Gastrocnemius medialis (tissue), 4 donors: ENCODE measurements at regions not wholly inside any gene's neighbourhood (a gene's known extent, or its start where the extent isn't known, plus 50 kb on each side); places are given as distances from the start of the nearest gene placed in this dataset.
A peak's percentile ranks its signal among the peaks of the same experiment; 100 is the strongest.

Experiments used
- ATAC-seq, 2 donors: fragments of 150-250 bp; one replicate each; pipeline ENCODE4 v1.9.1; 2016
- DNase-seq, 2 donors: peaks; one replicate each; pipeline ENCODE4 v3.0.0-alpha.2; 2019
- H3K27ac ChIP-seq, 4 donors: fragments of 200-600 bp; sonication (generic); 1 replicate in 1 of 4; 2 replicates in 3 of 4; pipeline ENCODE4 v1.5.1; 2016 to 2018; ENCODE audit warnings: mild to moderate bottlenecking in 2 of 4, moderate library complexity in 1 of 4
- H3K27me3 ChIP-seq, 3 donors: fragments of 200-600 bp; sonication (generic) in 2 of 3; 1 replicate in 1 of 3; 2 replicates in 2 of 3; pipeline versions ENCODE4 v1.5.1 to v1.6.0; 2016 to 2019; ENCODE audit warnings: mild to moderate bottlenecking in 1 of 3, moderate library complexity in 1 of 3
- H3K36me3 ChIP-seq, 2 donors: fragments of 200-600 bp; sonication (generic) in 1 of 2; one replicate each; pipeline ENCODE4 v1.5.1; 2017 to 2018
- H3K4me1 ChIP-seq, 2 donors: fragments of 200-600 bp; sonication (generic) in 1 of 2; one replicate each; pipeline ENCODE4 v1.5.1; 2016 to 2017; ENCODE audit warnings: mild to moderate bottlenecking in 2 of 2
- H3K4me3 ChIP-seq, 4 donors: fragments of 200-600 bp; sonication (generic) in 3 of 4; 1 replicate in 1 of 4; 2 replicates in 3 of 4; pipeline ENCODE4 v1.5.1; 2016 to 2019; ENCODE audit warnings: mild to moderate bottlenecking in 2 of 4
- H3K9me3 ChIP-seq, 3 donors: fragments of 200-600 bp; sonication (generic) in 2 of 3; 1 replicate in 1 of 3; 2 replicates in 2 of 3; pipeline ENCODE4 v1.5.1; 2016 to 2019
- CTCF ChIP-seq, 5 experiments: fragments of 450-650 bp in 3 of 5; fragments of 200-600 bp in 2 of 5; sonication (generic) in 2 of 5; IDR thresholded peaks in 4 of 5; conservative IDR thresholded peaks in 1 of 5; 1 replicate in 4 of 5; 2 replicates in 1 of 5; pipeline ENCODE4 v1.5.1; 2016 to 2019; ENCODE audit warnings: antibody characterized with exemption in 5 of 5, mild to moderate bottlenecking in 3 of 5, moderate library complexity in 3 of 5
- POLR2A ChIP-seq, 2 donors: fragments of 450-650 bp; IDR thresholded peaks; one replicate each; pipeline ENCODE4 v1.6.1; 2017; ENCODE audit warnings: antibody characterized with exemption in 2 of 2, mild to moderate bottlenecking in 2 of 2, moderate library complexity in 2 of 2
- in situ Hi-C, 4 donors: fragments of 200-750 bp; cut with MboI; loops; one replicate each; pipeline versions ENCODE4 v1.15.0 to v1.8.0; 2017; ENCODE audit warnings: low sequenced_read_pairs in 4 of 4
- intact Hi-C: fragments of 100-400 bp; cut with DNase I; formaldehyde crosslinking; loops from one replicate; pipeline ENCODE4 v1.15.1; 2023; ENCODE audit warnings: low total_unique reads

DNA sequence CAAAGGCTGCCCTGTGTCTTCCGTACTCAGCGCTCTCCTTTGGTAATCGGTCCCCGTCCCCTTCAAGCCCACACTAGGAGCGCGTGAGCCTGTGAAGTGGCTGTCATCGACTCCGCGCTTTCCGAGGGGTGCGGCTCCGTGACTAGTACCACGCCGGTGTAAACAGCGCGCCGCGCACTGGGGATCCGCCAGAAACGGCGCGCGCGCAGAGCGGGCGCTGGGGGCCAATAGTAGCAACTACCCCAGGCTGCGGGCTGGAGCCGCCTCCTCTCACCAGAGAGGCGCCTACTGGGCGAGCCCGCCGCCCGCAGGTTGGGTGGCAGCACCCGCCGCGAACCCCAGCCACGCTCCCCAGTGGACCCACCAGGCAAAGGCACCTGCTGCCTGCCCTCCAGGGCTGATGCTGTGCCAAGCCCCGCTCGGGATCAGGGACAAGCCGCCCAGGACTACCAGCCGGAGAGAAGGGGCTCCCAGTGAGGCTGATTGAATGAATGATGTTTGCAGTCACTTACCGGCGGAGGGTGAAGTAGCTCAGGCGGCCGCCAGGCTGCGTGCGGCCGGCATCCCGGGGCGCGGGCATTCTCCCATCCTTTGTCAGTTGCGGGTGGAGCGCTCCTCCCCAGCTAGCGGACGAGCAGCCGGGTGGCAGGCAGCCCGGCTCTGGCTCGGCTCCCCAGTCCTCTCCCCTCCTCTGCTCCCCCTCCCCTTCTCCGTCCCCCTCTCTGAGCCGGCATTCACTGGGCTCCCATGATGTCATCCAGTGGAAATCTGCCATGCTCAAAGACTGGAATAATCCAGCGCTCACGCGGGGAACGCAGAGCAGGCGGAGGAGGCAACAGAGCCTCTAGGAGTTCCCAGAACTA, 370.3 kb upstream of the SMIM31 start:
- peak; percentile 16 to 18 for ATAC-seq
- no peak overlapping the region for H3K27ac ChIP-seq
- no peak for TF ChIP-seq POLR2A (IDR thresholded peaks at IDR 0.05)
- no peak for TF ChIP-seq CTCF (IDR thresholded peaks at IDR 0.05 in 4 of 5, conservative IDR thresholded peaks at IDR 0.05 in 1 of 5)
- H3K9me3 ChIP-seq, result no peaks in the 10 kb centered on the region
- peaks cover 2 to 19% (median 15%) of the 10 kb centered on the region in 3 donors for H3K27me3 ChIP-seq
- DNase-seq, result no peak
- peak overlapping the region in 3 of 4 donors; percentile 22 to 35 (median 30) for H3K4me3 ChIP-seq
- in situ Hi-C loops (no loop called here), intact Hi-C loops (no loop called here)
- H3K36me3 ChIP-seq, result no peaks in the 10 kb centered on the region
- H3K4me1 ChIP-seq, result no peaks in the 10 kb centered on the region

GRCh38 chr4:164384416-164384815, 369.5 kb upstream of the SMIM31 start:
- Histone ChIP-seq H3K36me3 (no peaks in the 10 kb centered on the region), H3K9me3 (no peaks in the 10 kb centered on the region), H3K4me1 (no peaks in the 10 kb centered on the region), H3K27ac (no peak overlapping the region), H3K27me3 (peaks cover 2 to 19% (median 15%) of the 10 kb centered on the region in 3 donors), H3K4me3 (no peak overlapping the region)
- in situ Hi-C loops, result no loop called here
- intact Hi-C loops, result no loop called here
- no peak for DNase-seq
- TF ChIP-seq POLR2A (IDR thresholded peaks at IDR 0.05) (no peak), CTCF (IDR thresholded peaks at IDR 0.05 in 4 of 5, conservative IDR thresholded peaks at IDR 0.05 in 1 of 5) (no peak)
- ATAC-seq, result no peak

DNA sequence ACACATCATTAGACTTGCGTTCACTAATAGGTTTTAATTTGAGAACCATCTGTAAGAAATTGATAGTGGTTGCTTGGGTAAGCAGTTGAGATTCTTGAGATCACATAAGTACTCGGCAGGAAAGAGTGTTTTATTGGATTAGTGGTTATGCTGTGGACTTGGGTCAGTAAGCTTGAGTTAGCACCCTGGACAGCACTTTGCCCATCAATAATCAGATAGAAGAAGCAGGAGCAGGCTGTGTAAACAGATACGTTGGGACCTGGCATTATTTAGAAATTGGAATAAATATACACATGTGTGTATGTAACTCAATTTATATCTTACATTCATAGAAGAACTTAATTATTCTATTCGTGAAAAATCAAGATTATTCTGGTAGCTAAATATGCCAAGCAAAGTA, 357.5 kb upstream of the SMIM31 start:
- Histone ChIP-seq H3K4me1 (no peaks in the 10 kb centered on the region), H3K27ac (no peak overlapping the region), H3K9me3 (no peaks in the 10 kb centered on the region), H3K36me3 (no peaks in the 10 kb centered on the region), H3K4me3 (no peak overlapping the region), H3K27me3 (no peaks in the 10 kb centered on the region)
- in situ Hi-C loops, result no loop called here
- no peak for DNase-seq
- no peak for TF ChIP-seq CTCF (IDR thresholded peaks at IDR 0.05 in 4 of 5, conservative IDR thresholded peaks at IDR 0.05 in 1 of 5)
- no peak for TF ChIP-seq POLR2A (IDR thresholded peaks at IDR 0.05)
- no peak for ATAC-seq
- intact Hi-C loops, result no loop called here

- in situ Hi-C loops, result no loop called here
- ATAC-seq, result no peak
Observed at GRCh38 chr4:164402554-164402953, 351.4 kb upstream of the SMIM31 start.

More at GRCh38 chr4:164402554-164402953, 351.4 kb upstream of the SMIM31 start:
- Histone ChIP-seq H3K4me1 (no peaks in the 10 kb centered on the region), H3K9me3 (no peaks in the 10 kb centered on the region), H3K27ac (no peak overlapping the region), H3K4me3 (no peak overlapping the region), H3K27me3 (no peaks in the 10 kb centered on the region), H3K36me3 (no peaks in the 10 kb centered on the region)
- no peak for TF ChIP-seq POLR2A (IDR thresholded peaks at IDR 0.05)
- no peak for TF ChIP-seq CTCF (IDR thresholded peaks at IDR 0.05 in 4 of 5, conservative IDR thresholded peaks at IDR 0.05 in 1 of 5)
- DNase-seq, result no peak
- intact Hi-C loops, result no loop called here
